Neural progenitor cell (in vitro differentiated cells): ENCODE measurements at regions not wholly inside any gene's neighbourhood (a gene's known extent, or its start where the extent isn't known, plus 50 kb on each side); places are given as distances from the start of the nearest gene placed in this dataset.
A peak's percentile ranks its signal among the peaks of the same experiment; 100 is the strongest.

Source experiments
- DNase-seq: peaks from one replicate; pipeline ENCODE4 v3.0.0-alpha.2; 2016; ENCODE audit warnings: low spot score
- H2AFZ ChIP-seq: fragments of 200-600 bp; sonication (generic); replicated peaks from 2 replicates; pipeline ENCODE4 v1.6.1; 2016; ENCODE audit warnings: antibody characterized with exemption
- H3F3A ChIP-seq: fragments of 200-600 bp; sonication (generic); 2 replicates; pipeline ENCODE4 v1.6.1; 2016; ENCODE audit warnings: antibody characterized with exemption, low read depth
- H3K27ac ChIP-seq: fragments of 200-600 bp; sonication (generic); 2 replicates; pipeline ENCODE4 v1.5.1; 2016; ENCODE audit warnings: mild to moderate bottlenecking
- H3K27me3 ChIP-seq: fragments of 200-600 bp; sonication (generic); 2 replicates; pipeline ENCODE4 v1.6.1; 2016; ENCODE audit warnings: mild to moderate bottlenecking, moderate library complexity
- H3K36me3 ChIP-seq: fragments of 200-600 bp; sonication (generic); 2 replicates; pipeline ENCODE4 v1.5.1; 2016
- H3K4me1 ChIP-seq: fragments of 200-600 bp; sonication (generic); 2 replicates; pipeline ENCODE4 v1.6.1; 2016; ENCODE audit warnings: mixed run types
- H3K4me2 ChIP-seq: fragments of 200-600 bp; sonication (generic); 2 replicates; pipeline ENCODE4 v1.6.1; 2016
- H3K4me3 ChIP-seq: fragments of 200-600 bp; sonication (generic); 2 replicates; pipeline ENCODE4 v1.5.1; 2016
- H3K79me2 ChIP-seq: fragments of 200-600 bp; sonication (generic); 2 replicates; pipeline ENCODE4 v1.6.1; 2016; ENCODE audit warnings: low read depth
- H3K9ac ChIP-seq: fragments of 200-600 bp; sonication (generic); 2 replicates; pipeline ENCODE4 v1.6.1; 2016
- H3K9me3 ChIP-seq: fragments of 200-600 bp; sonication (generic); 2 replicates; pipeline ENCODE4 v1.5.1; 2016; ENCODE audit warnings: low read depth
- H4K20me1 ChIP-seq: fragments of 200-600 bp; sonication (generic); 2 replicates; pipeline ENCODE4 v1.6.1; 2016; ENCODE audit warnings: low read depth
- H3K27ac Mint-ChIP-seq: 3 replicates; pipeline ENCODE4 v1.8.0; 2021; ENCODE audit warnings: mixed read lengths
- H3K27me3 Mint-ChIP-seq: 2 replicates; pipeline ENCODE4 v1.8.0; 2022; ENCODE audit warnings: low read depth, mild to moderate bottlenecking, inconsistent platforms, moderate library complexity, mixed read lengths; ENCODE audit not compliant: insufficient read depth
- H3K36me3 Mint-ChIP-seq: 3 replicates; pipeline ENCODE4 v1.8.0; 2021; ENCODE audit warnings: mixed read lengths
- H3K4me1 Mint-ChIP-seq: 3 replicates; pipeline ENCODE4 v1.8.0; 2021; ENCODE audit warnings: mixed read lengths
- H3K4me3 Mint-ChIP-seq: 3 replicates; pipeline ENCODE4 v1.8.0; 2021; ENCODE audit warnings: mild to moderate bottlenecking, moderate library complexity, mixed read lengths
- H3K9me3 Mint-ChIP-seq: 3 replicates; pipeline ENCODE4 v1.8.0; 2020; ENCODE audit warnings: mixed read lengths
- EZH2 ChIP-seq: fragments of 200-600 bp; sonication (generic); IDR thresholded peaks from 2 replicates; pipeline ENCODE4 v1.6.1; 2017; ENCODE audit warnings: antibody characterized with exemption, mild to moderate bottlenecking, moderate library complexity
- EZH2phosphoT487 ChIP-seq: fragments of 200-600 bp; sonication (generic); IDR thresholded peaks from 2 replicates; pipeline ENCODE4 v1.6.1; 2017; ENCODE audit warnings: antibody characterized with exemption
- TF ChIP-seq, protein P1 (sequence below): fragments of 200-600 bp; sonication (generic); IDR thresholded peaks from 2 replicates; pipeline ENCODE4 v1.5.1; 2017; ENCODE audit warnings: antibody characterized with exemption, mild to moderate bottlenecking

- peaks cover 11% of the 10 kb centered on the region for H3K27me3 Mint-ChIP-seq
- H3K4me3 Mint-ChIP-seq, result no peak overlapping the region
- Histone ChIP-seq H3K27ac (no peak overlapping the region), H3K4me1 (peaks cover 15% of the 10 kb centered on the region), H2AFZ (no peak overlapping the region), H3K4me3 (no peak overlapping the region), H3K4me2 (peak overlapping the region; percentile 27), H3K9me3 (no peaks in the 10 kb centered on the region), H4K20me1 (no peaks in the 10 kb centered on the region), H3K36me3 (no peaks in the 10 kb centered on the region), H3K79me2 (no peaks in the 10 kb centered on the region), H3F3A (no peaks in the 10 kb centered on the region), H3K27me3 (no peaks in the 10 kb centered on the region), H3K9ac (no peak overlapping the region)
- DNase-seq, result peak; percentile 39
- peaks cover 9% of the 10 kb centered on the region for H3K9me3 Mint-ChIP-seq
- TF ChIP-seq, protein P1, sequence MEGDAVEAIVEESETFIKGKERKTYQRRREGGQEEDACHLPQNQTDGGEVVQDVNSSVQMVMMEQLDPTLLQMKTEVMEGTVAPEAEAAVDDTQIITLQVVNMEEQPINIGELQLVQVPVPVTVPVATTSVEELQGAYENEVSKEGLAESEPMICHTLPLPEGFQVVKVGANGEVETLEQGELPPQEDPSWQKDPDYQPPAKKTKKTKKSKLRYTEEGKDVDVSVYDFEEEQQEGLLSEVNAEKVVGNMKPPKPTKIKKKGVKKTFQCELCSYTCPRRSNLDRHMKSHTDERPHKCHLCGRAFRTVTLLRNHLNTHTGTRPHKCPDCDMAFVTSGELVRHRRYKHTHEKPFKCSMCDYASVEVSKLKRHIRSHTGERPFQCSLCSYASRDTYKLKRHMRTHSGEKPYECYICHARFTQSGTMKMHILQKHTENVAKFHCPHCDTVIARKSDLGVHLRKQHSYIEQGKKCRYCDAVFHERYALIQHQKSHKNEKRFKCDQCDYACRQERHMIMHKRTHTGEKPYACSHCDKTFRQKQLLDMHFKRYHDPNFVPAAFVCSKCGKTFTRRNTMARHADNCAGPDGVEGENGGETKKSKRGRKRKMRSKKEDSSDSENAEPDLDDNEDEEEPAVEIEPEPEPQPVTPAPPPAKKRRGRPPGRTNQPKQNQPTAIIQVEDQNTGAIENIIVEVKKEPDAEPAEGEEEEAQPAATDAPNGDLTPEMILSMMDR, result no peak
- TF ChIP-seq EZH2 (no peak), EZH2phosphoT487 (no peak)
- H3K27ac Mint-ChIP-seq, result peak overlapping the region; percentile 18
- peaks cover 4% of the 10 kb centered on the region for H3K36me3 Mint-ChIP-seq
- peaks cover 34% of the 10 kb centered on the region for H3K4me1 Mint-ChIP-seq
These were observed 206.8 kb downstream of the NUAK1 start for GRCh38 chr12:105931762-105932570.

DNA sequence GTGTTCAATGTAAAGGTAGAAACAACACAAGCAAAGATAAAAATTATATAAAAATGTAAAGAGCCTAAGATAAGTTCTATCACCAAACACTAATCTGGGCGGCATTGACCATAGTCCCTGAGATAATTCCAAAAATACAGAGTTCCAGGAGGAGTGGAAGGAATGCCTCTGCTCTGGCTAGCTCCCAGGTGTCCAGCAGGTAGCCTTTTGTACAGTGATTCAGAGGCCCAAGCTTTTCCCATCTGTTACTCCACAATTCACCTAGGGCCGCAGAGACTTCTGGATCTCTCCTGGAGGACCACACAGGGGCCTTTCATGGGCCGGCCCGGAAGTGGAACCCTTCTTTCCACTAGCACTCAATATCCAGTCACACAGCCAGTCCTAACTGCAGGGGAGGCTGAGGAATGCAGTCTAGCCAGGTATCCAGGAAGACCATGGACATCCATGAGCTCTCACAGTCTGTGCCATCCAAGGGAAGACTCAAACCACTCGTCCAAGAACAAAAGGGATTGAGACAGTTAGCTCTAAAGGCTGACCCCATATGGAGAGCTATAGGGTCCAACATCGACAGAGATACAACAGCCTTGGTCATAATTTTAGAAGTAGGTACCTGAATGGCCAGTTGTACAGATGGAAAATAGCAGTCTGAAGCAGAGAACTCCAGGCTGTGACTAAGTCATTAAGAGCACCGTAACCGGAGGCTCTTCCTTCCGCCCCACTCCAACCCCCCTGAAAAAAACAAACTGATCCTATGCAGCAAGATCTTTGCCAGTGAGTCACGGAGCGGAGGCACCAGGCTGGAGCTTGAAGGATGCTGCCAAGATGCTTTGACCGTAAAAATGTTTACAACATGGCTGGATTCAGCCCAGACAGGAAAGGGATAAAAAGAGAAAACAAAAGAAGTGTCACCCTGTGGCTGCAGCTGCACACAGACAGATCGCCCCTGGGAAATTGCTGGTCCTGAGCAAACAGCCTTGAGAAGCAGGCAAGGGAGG lies 204.8 kb downstream of the NUAK1 start:
- H2AFZ ChIP-seq, result no peak overlapping the region
- no peaks in the 10 kb centered on the region for H3K9me3 Mint-ChIP-seq
- peaks cover 39% of the 10 kb centered on the region for H3K4me1 Mint-ChIP-seq
- no peaks in the 10 kb centered on the region for H3K9me3 ChIP-seq
- no peak overlapping the region for H3K4me3 ChIP-seq
- peaks cover 9% of the 10 kb centered on the region for H3K27me3 Mint-ChIP-seq
- TF ChIP-seq EZH2phosphoT487 (no peak), EZH2 (no peak)
- TF ChIP-seq, protein P1, result no peak
- peaks cover 15% of the 10 kb centered on the region for H3K4me1 ChIP-seq
- H3K4me3 Mint-ChIP-seq, result no peak overlapping the region
- peak overlapping the region; percentile 79 for H3K27ac Mint-ChIP-seq
- no peaks in the 10 kb centered on the region for H3K36me3 ChIP-seq
- no peaks in the 10 kb centered on the region for H3K27me3 ChIP-seq
- no peak overlapping the region for H3K4me2 ChIP-seq
- peaks cover 4% of the 10 kb centered on the region for H3K36me3 Mint-ChIP-seq
- H3K9ac ChIP-seq, result no peak overlapping the region
- DNase-seq, result no peak
- H3K27ac ChIP-seq, result no peak overlapping the region
- no peaks in the 10 kb centered on the region for H4K20me1 ChIP-seq
- H3F3A ChIP-seq, result no peaks in the 10 kb centered on the region
- H3K79me2 ChIP-seq, result no peaks in the 10 kb centered on the region

DNA sequence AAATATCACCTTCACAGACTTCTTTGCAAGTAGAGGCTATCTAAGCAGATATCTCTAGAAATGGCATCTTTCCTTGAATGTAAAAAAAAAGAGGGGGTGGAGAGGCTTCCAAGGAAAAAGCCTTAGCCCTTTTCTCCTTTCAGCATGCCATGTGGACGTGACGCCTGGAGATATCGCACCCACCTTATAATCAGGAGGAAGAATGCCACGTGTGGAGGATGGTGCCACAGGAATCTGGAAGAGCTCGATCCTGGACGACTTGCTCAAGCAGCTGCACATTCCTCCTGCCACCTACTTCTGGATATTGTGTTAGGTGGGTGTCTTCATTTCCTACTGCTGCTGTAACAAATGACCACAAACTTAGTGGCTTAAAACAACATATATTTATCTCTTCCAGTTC lies 203.6 kb downstream of the NUAK1 start:
- TF ChIP-seq, protein P1, result no peak
- TF ChIP-seq EZH2 (no peak), EZH2phosphoT487 (no peak)
- Histone ChIP-seq H3F3A (no peaks in the 10 kb centered on the region), H3K36me3 (no peaks in the 10 kb centered on the region), H3K79me2 (no peaks in the 10 kb centered on the region), H3K4me3 (no peak overlapping the region), H3K27ac (no peak overlapping the region), H3K9ac (no peak overlapping the region), H3K4me1 (peaks cover 15% of the 10 kb centered on the region), H3K4me2 (no peak overlapping the region), H3K27me3 (no peaks in the 10 kb centered on the region), H3K9me3 (no peaks in the 10 kb centered on the region), H2AFZ (no peak overlapping the region), H4K20me1 (no peaks in the 10 kb centered on the region)
- H3K9me3 Mint-ChIP-seq, result no peaks in the 10 kb centered on the region
- H3K4me1 Mint-ChIP-seq, result peaks cover 39% of the 10 kb centered on the region
- DNase-seq, result no peak
- no peak overlapping the region for H3K27ac Mint-ChIP-seq
- peaks cover 9% of the 10 kb centered on the region for H3K27me3 Mint-ChIP-seq
- peaks cover 4% of the 10 kb centered on the region for H3K36me3 Mint-ChIP-seq
- no peak overlapping the region for H3K4me3 Mint-ChIP-seq
